HG02981 (cell line): ENCODE measurements at regions not wholly inside any gene's neighbourhood (a gene's known extent, or its start where the extent isn't known, plus 50 kb on each side); places are given as distances from the start of the nearest gene placed in this dataset.

ENCODE experiments used
- ATAC-seq: cut with Tn5 transposase; IDR thresholded peaks from one replicate; pipeline ENCODE4 v1.9.1; 2021; ENCODE audit warnings: mild to moderate bottlenecking, moderate library complexity; ENCODE audit not compliant: unreplicated experiment

DNA sequence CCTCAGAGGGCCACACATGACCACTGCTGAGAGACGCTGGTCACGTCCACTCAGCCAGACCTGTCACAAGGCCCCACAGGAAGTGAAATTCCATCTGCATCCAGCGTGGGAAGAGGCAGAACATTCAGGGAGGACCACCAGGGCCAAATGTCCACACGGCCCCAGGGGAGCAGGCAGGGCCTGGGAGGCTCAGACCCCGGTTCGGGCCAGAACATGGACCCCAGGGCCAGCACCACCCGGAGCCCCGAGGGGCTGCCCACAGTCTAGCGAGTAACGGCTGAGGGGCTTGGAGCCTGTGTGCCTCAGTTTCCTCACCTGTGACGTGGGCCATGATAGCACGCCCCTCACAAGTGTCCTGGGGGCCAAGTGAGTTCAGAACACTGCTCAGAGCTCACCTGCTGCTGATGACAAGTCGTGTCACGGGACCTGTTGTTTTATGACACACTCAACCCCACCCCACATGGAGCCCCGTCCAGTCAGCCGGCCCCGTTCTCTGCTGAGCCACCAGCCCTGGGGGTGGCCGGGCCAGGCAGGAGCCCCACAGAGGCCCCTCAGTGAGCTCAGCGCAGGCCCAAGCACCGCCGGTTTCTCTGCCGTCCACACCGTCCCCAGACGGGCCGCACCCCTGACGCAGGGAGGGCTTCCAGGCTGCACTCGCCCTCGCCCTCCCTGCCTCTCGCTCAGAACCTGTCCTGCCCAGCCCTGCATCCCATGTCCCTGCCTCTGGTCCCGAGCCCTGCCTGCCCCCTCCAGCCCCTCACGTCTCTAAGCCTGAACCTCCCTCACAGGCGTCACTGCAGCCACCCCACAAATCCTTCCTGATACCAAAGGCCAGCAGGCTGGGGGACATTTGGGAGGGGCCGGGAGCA, 79.5 kb upstream of the GALNT9 start:
- ATAC-seq: no peak

DNA sequence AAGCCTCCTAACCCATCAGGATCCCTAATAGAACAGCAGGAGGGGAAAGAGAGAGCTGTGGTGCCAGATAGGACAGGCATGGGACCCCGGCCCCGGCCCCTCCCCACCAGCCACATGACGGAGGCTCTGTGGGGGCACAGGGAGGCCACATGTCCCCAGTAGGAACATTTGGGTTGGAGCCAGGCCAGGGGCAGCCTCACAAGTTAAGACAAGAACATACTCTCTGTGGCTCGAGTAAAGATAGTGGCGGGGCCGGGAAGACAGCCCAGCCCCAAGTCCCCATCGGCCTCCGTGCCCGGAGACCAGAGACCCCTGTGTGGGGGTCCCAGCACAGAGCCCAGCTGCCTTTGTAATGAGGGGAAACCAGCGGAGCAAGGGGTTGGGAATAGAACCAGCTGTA, 78.6 kb upstream of the GALNT9 start:
- ATAC-seq: no peak

DNA sequence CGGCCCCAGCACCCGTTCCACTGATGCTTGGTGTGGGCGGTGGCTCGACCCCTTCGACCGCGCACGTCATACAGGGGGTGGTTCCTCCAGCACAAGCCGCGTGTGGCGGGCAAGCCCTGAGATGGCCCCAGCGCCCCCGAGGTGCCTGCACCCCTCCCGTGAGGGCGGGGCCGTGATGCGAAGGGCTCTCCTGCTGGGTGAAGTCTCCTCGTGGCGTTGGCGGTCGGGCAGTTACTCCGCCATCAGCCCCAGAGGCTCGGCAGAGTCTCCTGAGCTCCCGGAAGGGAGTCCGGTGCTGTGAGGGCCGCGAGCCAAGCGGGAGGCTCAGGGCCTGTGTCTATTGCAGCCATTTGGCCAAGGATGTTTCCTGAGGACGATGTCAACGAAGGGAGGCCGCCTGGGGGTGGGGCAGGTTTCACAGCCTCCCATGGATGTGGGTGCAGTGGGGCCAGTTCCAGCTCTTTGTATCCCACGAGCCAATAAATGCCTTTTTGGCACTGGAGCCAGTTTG, 78.1 kb upstream of the GALNT9 start:
- ATAC-seq: no peak

DNA sequence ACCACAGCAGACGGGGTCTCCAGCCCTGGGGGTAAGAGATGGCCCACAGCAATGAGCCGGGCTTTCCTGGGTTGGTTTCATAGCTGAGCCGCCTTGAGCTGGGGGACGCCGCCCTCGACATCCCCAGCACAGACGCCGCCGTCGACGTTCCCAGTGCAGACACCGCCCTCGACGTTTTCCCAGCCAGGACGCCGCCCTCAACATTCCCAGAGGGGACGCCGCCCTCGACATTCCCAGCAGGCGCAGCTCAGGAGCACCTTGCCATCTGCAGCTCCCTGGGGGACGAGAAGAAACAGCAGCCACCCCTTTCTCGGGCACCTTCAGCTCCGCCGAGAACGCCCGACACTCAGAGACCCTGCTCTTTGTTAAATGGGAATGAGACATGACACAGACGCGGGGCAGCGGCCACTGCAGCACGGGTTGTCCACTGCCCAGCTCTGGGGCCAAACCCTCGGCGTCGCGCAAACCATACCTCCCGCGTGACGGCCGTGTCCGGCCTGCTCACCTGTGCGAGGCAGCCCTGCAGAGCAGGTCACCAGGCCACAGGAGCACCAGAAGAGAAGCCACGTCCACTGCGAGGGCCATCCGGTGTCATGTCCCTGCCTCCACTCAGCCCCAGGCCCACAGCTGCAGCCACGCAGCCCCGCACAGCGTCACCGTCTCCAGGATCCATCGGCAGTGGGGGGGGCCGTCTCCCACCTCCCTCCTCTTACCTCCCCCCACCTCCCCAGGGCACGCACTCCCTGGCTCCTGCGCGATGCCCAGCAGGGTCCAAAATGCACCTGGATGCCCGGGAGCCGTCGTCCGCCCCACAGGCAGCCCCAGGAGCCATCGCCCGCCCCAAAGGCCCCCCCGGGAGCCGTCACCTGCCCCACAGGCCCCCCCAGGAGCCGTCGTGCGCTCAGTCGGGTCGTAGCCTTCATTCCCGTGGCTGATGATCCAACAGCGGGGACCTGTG, 77.4 kb upstream of the GALNT9 start:
- ATAC-seq: no peak

DNA sequence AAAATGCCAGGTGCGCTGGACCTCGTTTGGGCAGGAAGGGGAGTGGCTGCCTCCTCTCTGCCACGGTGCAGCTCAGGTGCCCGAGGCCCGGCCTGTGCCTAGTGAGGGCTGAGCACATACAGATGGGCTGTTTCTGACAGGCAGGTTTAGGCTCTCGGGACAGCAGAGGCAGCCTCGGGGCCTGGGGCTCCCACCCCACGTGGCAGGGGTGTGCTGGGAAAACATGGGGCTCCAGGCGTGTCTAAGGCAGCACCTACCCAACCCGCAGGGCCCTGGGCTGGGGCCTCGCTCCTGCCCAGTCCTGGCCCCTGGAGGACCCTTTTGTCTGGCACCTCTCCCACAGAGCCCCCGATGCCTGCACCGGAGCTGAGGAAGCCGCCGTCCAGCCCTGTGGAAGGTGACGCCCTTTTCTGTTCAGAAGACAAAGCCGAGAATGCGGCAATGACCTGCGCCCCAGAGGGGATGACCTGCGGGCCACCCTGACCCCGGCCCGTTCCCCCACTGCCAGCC, 76.4 kb upstream of the GALNT9 start:
- ATAC-seq: no peak

DNA sequence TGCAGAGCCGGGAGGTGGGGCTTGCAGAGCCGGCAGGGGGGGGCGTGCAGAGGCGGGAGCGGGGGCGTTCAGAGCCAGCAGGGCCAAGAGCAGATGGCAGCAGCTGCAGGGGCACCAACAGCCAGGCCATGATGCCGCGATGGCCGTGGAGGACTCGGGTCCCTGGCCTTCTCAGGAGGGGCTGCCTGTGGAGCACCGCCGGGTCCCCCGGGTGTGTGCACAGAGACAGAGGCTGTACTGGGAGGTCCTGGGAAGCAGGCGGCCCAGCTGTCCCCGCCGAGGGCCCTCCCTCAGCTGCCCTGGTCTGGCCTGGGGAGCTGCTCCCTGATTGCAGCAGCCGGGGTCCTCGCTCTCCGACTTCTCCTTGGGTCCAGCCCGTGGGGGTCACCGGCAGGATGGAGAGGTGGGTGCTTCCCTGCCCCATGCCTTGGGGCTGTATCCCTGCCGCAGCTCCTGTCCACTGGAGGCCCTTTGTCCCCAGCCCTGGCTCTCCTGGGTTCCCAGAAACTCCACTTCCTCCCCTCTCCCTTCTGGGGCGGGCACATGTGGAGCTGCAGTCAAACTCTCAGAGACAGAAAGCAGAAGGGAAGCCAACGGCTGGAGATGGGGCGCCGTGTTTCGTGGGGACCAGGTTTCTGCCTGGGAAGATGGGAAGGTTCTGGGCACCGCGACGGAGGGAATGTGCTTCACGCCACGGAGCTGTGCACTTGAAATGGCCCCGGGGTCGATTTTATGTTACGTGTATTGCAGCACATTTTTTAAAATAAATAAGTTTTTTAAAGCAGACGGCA, 75.8 kb upstream of the GALNT9 start:
- no peak for ATAC-seq

DNA sequence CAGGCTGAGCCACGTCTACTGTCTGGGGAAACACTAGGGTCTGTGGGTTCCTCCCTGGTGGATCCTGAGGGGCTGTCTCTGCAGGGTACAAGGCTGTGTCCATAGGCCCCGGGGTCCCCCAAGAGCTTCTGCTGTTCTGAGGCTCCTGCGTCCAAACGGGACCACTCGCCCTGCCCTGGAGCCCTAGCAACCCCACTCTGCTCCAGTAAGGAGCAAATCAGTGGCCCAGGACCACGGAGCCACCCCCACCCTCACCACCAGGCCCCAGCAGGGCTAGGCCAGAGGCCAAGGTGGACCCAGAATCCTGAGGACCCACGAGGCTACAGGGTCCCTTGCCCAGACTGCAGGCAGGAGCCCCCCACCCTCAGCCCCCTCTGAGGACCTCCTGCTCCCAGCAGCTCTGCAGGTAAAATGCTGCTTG, 75.1 kb upstream of the GALNT9 start:
- no peak for ATAC-seq

DNA sequence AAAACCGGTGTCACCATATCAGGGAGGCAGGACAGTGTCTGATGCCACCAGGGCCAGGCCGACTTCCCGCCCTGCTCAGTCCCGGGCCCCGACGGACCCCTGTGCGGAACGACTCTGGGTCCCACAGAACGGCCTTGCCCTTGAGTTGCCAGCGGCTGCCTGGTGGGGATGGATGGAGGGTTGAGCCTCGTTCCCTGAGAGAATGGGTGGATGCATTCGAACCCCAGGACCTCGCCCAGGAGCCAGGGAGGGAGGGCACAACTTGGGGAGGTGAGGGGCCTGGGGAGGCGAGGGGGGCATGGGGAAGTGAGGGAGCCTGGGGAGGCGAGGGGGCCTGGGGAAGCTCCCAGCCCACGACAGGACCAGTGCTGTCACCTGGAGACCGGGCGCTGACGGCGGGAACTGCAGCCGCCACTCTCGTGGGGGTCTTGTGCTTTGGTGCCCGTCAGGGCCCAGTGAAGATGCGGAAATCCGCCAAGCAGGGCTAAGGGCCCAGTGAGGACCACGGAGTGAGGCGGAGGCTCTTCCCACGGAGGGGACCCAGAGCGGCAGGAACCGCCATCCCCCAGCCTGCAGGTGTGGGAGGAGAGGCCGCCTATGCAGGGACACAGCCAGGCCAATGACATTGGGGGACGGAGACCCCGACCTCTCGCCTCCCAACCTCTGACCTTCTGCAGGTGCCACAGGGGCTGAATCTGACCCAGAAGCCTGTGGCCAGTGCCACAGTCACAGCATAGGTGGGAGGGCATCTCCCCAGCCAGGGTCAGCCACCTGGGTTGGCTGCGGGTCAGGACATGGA, 74.4 kb upstream of the GALNT9 start:
- no peak for ATAC-seq

DNA sequence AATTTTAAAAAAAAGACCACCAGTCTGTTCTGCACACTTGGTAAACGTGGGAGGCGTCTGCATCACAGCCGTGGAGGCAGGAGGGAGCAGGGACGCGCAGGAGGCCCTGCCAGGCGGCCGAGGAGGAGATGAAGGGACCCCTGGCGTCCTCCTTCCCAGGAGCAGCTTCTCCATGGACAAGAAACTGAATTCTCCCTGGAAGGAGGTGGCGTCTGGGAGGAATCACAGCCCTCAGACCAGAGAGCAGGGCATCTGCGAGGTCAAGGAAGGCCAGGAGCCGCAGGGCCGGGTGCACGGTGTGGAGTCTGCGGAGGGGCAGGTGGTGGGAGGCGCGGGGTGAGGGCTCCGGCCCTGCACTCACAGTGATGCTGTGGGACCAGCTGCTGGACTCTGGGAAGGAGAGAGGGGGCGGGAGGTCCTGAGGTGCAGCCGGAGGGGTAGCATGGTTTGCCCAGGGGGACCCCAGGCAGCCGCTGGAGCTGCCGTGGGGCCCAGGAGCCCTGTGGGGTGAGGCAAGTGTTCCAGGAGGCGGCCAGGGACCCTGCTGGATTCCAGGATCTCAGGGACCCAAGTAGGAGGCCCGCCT, 73.5 kb upstream of the GALNT9 start:
- ATAC-seq: no peak

DNA sequence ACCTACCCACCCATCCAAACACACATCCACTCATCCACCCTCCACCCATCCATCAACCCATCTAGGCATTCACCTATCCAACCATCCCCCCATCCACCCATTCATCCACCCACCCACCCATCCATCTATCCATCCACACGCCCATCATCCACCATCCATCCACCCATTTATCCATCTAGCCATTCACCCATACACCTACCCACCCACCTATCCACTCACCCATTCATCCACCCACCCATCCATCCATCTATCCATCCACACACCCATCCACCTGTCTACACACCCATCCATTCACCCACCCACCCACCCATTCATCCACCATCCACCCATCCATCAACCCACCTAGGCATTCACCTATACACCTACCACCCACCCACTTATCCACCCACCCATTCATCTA, 72.6 kb upstream of the GALNT9 start:
- ATAC-seq: no peak

DNA sequence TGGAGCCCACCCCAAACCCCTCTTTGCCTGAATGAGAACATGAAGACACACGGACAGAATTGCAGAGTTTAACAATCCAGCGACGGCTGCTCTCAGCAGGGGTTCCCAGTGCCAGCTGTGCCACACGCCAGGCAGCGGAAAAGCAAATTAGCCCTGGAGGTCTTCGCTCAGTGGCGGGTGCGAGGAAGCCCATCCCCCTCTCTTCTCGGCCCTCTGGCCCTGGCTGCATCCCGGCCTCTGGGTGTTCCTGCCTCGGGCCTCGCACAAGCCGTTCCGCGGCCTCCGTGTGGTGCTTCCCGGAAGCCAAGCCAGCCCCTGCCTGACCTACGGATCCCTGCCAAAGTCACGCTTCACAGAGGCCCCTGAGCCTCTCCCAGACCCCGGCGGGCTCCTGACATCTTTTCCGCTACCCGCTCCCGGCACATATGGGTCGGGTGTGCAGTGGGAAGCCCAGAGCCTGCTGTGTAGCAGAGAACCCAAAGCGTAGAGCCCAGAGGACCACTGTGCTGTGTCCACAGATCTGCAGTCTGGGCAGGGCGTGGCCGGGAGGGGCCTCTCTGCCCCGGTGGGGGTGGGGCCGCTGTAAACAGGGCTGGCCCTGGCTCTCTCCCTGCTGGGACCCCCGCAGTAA, 70.7 kb upstream of the GALNT9 start:
- ATAC-seq: no peak

DNA sequence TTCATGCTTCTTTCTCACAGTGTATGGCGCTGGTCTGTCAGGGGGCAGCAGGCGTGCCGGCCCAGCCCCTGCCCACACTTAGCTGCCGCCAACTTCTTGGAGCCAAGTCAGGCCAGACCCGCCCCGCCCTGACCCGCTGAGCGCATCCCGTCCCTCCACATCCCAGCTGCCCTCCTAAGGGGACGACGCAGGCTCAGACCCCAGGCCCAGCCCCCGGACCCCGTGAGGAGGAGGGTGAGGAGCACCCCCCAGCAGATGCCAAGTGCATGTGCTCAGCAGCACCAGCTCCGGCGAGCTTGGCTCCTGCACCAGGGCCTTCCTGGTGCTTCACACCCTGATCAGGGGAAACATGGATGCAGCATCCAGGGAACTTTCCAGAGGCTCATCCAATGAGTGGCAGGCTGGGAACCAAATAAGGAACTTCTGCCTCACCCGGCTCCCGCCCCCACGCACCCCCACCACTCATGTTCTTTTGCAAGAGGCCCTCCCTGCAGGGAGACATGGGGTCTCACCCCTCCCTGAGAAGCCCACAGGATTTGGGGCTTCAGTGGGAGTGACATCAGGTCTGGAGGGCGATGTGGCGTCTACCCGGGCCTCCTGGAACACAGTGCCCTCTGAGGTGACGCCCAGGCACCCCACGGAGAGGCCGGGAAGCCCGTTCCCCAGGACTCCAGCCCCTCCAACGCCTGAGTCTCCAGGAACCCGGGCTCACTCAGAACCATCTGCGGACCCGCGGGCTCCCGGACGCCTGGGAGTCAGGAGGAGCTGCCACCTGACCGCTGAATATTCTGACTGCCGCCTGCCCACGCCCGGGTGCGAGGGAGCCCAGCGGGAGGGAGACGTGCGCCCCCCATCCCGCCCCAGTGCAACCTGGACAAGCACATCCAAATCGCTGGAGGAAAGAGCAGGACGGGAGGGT, 70.0 kb upstream of the GALNT9 start:
- no peak for ATAC-seq

DNA sequence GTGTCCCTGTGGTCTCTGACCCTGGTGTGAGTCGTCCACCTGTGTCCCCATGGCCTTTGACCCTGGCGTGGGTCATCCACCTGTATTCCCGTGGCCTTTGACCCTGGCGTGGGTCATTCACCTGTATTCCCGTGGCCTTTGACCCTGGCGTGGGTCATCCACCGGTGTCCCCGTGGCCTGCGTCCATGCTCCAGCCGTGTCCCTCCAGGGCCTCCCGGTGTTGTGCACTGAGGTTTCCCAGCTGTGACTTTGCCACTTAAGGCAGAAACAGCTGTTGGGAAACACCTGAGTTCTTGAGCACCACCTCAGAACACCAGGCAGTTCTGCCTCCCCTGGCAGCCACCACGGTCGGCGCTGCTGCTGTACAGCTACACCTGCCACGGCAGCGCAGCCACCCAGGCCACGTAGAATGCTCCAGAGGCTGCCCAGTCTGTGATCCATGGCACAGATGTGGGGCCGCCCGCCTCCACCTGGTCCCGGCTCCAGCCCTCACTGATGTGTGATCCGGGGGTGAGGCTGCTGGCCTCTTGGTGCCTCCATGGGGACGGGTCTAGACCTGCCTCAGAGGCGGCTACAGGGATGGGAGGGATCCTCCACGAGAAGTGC, 69.1 kb upstream of the GALNT9 start:
- no peak for ATAC-seq

DNA sequence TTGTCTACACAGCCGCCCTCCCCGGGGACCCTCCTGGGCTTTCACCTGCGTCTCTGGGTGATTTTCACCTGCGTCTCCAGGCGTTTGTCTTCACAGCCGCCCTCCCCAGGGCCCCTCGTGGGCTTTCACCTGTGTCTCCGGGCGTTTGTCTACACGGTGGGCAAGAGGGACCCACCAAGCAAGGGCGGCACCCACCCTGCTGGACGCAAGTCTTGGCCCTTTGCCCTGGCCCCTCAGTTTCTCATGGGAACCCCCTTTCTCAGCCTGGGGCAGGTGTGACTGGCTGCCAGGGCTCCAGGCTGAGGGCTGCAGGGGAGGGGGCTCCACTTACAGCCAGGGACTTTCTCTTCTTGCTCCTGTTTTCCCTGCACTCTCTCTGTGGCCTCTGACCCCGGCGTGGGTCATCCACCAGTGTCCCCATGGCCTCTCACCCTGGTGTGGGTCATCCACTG, 68.6 kb upstream of the GALNT9 start:
- ATAC-seq: no peak

DNA sequence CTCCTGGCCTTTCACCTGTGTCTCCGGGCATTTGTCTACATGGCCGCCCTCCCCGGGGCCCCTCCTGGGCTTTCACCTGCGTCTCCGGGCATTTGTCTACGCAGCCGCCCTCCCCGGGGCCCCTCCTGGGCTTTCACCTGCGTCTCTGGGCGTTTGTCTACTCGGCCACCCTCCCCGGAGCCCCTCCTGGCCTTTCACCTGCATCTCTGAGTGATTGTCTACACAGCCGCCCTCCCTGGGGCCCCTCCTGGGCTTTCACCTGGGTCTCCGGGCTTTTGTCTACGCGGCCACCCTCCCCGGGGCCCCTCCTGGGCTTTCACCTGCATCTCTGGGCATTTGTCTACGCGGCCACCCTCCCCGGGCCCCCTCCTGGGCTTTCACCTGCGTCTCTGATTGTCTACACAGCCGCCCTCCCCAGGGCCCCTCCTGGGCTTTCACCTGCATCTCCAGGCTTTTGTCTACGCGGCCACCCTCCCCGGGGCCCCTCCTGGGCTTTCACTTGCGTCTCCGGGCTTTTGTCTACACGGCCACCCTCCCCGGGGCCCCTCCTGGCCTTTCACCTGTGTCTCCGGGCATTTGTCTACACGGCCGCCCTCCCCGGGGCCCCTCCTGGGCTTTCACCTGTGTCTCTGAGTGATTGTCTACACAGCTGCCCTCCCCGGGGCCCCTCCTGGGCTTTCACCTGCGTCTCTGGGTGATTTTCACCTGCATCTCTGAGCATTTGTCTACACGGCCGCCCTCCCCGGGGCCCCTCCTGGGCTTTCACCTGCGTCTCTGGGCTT, 68.0 kb upstream of the GALNT9 start:
- ATAC-seq: no peak

DNA sequence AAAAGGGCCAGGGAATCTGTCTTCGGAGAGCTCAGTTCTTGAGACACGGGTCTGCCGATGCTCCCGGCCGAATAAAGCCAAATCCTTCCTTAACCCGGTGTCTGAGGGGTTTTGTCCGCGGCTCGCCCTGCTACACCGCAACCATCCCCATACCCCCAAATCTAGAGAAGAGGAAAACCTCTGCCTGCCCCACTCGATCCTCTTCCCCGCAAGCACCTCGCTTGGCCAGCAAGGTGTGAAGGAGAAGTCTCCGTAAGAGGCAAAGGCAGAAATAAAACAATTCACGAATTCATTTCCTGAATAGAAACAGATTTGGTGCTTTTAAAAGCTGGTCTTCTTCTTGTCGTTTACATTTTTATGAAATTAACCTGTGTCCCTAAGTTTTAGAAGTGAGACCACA, 67.3 kb upstream of the GALNT9 start:
- no peak for ATAC-seq

DNA sequence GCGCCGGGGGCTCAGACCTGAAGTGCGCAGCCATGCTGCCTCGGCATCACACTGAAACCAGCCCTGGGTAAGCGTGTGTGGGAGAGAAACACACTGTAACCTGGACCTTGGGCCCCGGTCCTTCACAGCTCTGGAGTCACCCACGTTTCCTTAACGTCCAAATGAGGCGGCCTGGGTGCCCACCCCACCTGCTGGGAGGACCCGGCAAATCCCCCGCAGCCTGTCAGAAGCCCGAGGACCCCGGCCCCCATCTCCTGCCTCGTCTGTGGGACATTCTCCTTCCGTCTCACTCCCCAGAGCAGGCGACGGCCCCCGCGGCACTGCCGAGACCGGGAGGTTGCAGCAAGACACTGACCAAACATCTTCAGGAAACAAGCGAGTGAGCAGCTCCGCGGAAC, 66.5 kb upstream of the GALNT9 start:
- no peak for ATAC-seq
